H54 (cell line): ENCODE measurements at regions not wholly inside any gene's neighbourhood (a gene's known extent, or its start where the extent isn't known, plus 50 kb on each side); places are given as distances from the start of the nearest gene placed in this dataset.

Experiments used
- DNase-seq: peaks from one replicate; pipeline ENCODE4 v3.0.0; 2011; ENCODE audit warnings: low spot score, mixed read lengths; ENCODE audit not compliant: insufficient read length
- FAIRE-seq: peaks from 3 replicates; lab custom pipeline; 2011; peaks lifted over from hg19 to GRCh38; lab: Jason Lieb, UNC
- POLR2A ChIP-seq: IDR thresholded peaks from 2 replicates; pipeline ENCODE4 v1.6.1; 2011; ENCODE audit warnings: low read depth, mild to moderate bottlenecking, low read length

GRCh38 chr7:155886391-155887173 lies 74.3 kb upstream of the SHH start:
- no peak for TF ChIP-seq POLR2A
- FAIRE-seq, result no peak
- no peak for DNase-seq

GRCh38 chr7:155885167-155886155 lies 73.2 kb upstream of the SHH start:
- FAIRE-seq (peak; percentile 33), DNase-seq (peak; percentile 91)
- TF ChIP-seq POLR2A, result no peak

GRCh38 chr7:155884225-155885166 lies 72.2 kb upstream of the SHH start:
- DNase-seq (no peak), FAIRE-seq (no peak)
- no peak for TF ChIP-seq POLR2A

GRCh38 chr7:155883491-155884224 lies 71.4 kb upstream of the SHH start:
- DNase-seq, result no peak
- FAIRE-seq, result no peak
- no peak for TF ChIP-seq POLR2A

GRCh38 chr7:155882596-155882995 lies 70.3 kb upstream of the SHH start:
- DNase-seq, result peak; percentile 35
- no peak for TF ChIP-seq POLR2A
- no peak for FAIRE-seq

DNA sequence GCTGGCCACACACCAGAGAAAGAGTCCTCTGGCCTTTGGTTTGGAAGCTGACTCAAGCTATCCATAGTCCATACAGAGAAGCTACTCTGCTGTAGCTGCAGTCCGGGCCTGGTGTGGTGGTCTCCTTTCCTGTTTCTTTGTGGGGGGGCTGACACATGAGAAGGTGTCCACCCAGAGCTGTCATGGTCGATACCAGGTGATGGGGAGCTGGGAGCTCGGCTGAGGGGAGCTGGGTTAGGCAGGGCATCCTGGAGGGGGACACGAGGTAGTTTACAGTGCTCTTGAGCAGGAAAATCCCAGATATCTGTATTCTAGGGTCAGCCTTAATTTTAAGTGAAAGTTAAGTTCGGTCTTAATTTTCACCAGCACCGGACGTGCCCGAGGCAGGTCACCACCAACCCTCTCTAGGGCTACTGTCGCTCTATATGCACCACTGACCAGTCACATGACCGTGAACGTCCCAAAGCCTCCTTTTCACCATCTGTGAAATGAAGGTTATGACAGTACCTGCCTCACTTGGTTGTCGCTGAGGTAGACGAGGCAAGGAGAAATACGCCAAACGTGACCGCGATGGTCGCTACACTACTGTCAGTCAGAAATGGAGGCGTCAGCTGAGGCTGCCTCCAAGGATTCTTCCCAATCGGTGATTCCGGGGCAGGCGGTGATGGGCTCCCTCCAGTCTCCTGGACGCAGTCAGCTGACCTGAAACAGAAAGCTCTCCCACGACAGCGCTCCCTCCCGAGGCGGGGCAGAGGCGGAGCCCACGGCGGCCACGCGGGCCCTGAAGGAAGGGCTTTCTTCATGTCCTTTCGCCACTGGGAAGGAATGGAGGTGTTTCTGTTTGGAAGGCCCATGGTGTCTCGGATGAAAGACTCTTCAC lies 69.4 kb upstream of the SHH start:
- TF ChIP-seq POLR2A, result no peak
- FAIRE-seq (no peak), DNase-seq (no peak)

DNA sequence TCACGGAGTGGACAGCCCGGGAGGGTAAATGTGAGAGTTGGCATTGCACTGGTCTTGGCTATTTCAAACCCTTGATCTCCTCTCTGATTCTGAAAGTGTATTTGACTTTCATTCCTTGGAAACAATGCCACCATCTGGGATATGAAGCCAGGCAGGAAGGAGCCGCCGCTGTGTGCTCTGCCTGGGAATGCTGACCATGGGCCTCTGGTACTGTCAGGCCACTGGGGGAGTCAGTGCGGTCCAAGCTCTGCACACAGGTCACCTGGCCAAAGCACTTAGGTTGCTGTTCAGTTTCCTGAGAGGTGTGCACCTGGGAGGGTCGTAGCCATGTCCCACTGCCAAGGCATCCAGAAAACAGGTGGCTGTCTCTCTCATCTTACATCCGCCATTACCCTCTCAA lies 68.5 kb upstream of the SHH start:
- FAIRE-seq (no peak), DNase-seq (no peak)
- TF ChIP-seq POLR2A, result no peak

GRCh38 chr7:155879592-155879991 lies 67.3 kb upstream of the SHH start:
- no peak for DNase-seq

GRCh38 chr7:155878674-155879073 lies 66.4 kb upstream of the SHH start:
- no peak for FAIRE-seq
- no peak for TF ChIP-seq POLR2A
- no peak for DNase-seq

More at GRCh38 chr7:155879592-155879991, 67.3 kb upstream of the SHH start:
- TF ChIP-seq POLR2A, result no peak
- no peak for FAIRE-seq

DNA sequence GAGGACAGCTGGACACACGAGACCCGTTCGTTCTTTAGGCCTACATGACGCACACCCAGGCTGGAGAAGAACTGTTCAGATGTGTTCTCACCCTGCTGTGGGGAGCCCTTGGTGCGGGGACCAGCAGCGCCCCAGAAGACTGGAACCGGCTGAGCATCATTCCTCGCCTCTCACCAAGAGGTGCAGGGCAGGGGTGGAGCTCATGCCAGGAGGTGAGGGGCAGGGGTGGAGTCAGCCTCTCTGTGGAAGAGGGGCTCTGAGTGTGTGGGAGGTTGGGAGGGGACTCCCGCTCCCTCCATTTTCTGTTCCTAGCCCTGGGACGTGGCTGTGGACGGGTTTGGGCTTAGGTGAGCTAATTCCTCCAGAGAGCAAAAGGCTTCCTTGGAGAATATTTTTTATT lies 66.0 kb upstream of the SHH start:
- DNase-seq (no peak), FAIRE-seq (no peak)
- TF ChIP-seq POLR2A, result no peak

GRCh38 chr7:155877167-155877566 lies 64.9 kb upstream of the SHH start:
- no peak for FAIRE-seq
- DNase-seq, result no peak
- TF ChIP-seq POLR2A, result no peak

DNA sequence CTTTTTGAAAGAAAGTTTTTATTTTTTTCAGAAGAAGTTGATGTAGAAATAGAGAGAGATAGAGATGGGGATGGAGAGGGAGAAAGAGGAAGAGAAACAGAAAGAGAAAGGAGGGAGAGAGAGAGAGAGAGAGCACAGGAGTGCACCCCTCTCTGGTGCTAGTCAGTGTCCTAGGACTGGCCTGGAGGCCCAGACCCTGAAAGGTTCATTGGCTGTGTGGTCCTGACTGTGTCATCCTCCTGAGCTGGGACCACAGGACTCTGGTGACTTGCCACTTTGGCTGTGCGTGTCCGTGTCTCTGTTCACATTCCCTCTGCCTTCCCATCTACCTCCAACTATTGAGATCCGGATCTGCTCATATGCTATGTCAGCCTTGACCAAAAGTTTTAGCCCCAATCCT lies 62.1 kb upstream of the SHH start:
- no peak for TF ChIP-seq POLR2A
- DNase-seq, result no peak
- FAIRE-seq, result no peak
